ENCODE measurements at regions not wholly inside any gene's neighbourhood (a gene's known extent, or its start where the extent isn't known, plus 50 kb on each side); places are given as distances from the start of the nearest gene placed in this dataset.

DNA sequence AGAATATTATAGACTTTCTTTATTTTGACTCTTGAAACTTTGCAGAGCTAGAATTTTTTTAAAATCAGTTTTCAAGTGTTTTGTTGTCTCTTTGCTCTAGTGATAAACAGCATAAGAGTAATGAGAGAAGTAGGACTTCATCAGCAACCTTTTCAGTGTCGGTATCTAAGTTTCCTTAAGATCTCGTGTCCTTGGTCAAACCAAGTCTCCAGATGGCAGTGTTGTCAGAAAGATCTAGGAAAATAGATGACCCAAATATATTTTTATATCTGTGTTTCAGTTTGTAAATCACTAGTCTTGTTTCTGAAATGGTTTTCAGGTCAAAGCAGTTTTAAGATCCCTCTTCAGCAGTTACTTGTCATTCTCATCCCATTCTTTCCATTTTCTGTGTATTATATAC lies 438.3 kb downstream of the RAPGEF2 start:
- BruUV-seq (replicated peaks): no TSS peak
- H3K27me3 Mint-ChIP-seq (ENCODE audit: insufficient read depth, unreplicated experiment): peaks cover 14% of the 10 kb centered on the region
- no peaks in the 10 kb centered on the region for H3K36me3 ChIP-seq (ENCODE audit: control insufficient read depth, insufficient read depth, low read length)
- TF ChIP-seq, protein P1, sequence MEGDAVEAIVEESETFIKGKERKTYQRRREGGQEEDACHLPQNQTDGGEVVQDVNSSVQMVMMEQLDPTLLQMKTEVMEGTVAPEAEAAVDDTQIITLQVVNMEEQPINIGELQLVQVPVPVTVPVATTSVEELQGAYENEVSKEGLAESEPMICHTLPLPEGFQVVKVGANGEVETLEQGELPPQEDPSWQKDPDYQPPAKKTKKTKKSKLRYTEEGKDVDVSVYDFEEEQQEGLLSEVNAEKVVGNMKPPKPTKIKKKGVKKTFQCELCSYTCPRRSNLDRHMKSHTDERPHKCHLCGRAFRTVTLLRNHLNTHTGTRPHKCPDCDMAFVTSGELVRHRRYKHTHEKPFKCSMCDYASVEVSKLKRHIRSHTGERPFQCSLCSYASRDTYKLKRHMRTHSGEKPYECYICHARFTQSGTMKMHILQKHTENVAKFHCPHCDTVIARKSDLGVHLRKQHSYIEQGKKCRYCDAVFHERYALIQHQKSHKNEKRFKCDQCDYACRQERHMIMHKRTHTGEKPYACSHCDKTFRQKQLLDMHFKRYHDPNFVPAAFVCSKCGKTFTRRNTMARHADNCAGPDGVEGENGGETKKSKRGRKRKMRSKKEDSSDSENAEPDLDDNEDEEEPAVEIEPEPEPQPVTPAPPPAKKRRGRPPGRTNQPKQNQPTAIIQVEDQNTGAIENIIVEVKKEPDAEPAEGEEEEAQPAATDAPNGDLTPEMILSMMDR (IDR thresholded peaks at IDR 0.05; ENCODE audit: insufficient read depth in 1 of 2, low read depth in 1 of 2, low read length in 1 of 2, severe bottlenecking in 1 of 2, unreplicated experiment in 1 of 2): no peak
- DNase-seq: no peak
- no peaks in the 10 kb centered on the region for H3K36me3 Mint-ChIP-seq (ENCODE audit: insufficient read depth, unreplicated experiment)
- 0 out of 2 replicates have a peak, but pooled peaks cover 3% of the 10 kb centered on the region for H3K9me3 ChIP-seq
- H3K9me3 Mint-ChIP-seq (ENCODE audit: unreplicated experiment): peaks cover 7% of the 10 kb centered on the region
- intact Hi-C loops (cut with micrococcal nuclease; ENCODE audit: unreplicated experiment): no loop called here
- no peak overlapping the region for H3K4me3 Mint-ChIP-seq (ENCODE audit: unreplicated experiment)
- no peaks in the 10 kb centered on the region for H3K4me1 Mint-ChIP-seq (ENCODE audit: low read depth, unreplicated experiment)
- ChIA-PET POLR2A (no interaction called here), CTCF (no interaction called here)
- no peak overlapping the region for H3K27ac Mint-ChIP-seq (ENCODE audit: unreplicated experiment)
- H3K27me3 ChIP-seq (replicated peaks; ENCODE audit: control insufficient read depth, insufficient read depth, low read length): no peaks in the 10 kb centered on the region
- H3K4me3 ChIP-seq (ENCODE audit: low read depth, low read length): no peak overlapping the region
- no peaks in the 10 kb centered on the region for H3K4me1 ChIP-seq

DNA sequence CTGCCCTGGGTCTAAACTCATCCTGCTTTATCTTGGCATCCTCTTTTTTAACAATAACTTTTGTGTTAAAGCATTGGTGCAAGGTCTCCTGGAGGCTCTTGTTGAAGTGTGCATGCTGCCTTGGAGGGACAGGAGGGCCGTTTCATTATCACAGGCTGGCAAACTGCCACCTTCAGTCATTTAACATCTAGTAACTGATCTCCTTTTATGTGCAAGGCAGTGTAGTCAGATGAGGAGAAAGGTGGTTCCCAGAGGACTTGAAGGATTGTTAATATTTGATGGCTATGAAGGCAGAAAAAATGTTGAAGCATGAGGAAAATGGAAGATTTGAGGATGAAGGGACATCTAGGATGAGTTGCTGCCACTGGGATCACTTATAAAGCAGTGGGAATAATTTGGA lies 439.4 kb downstream of the RAPGEF2 start:
- H3K36me3 Mint-ChIP-seq (ENCODE audit: insufficient read depth, unreplicated experiment): no peaks in the 10 kb centered on the region
- DNase-seq: no peak
- peaks cover 12% of the 10 kb centered on the region for H3K27me3 Mint-ChIP-seq (ENCODE audit: insufficient read depth, unreplicated experiment)
- TF ChIP-seq, protein P1 (IDR thresholded peaks at IDR 0.05; ENCODE audit: insufficient read depth in 1 of 2, low read depth in 1 of 2, low read length in 1 of 2, severe bottlenecking in 1 of 2, unreplicated experiment in 1 of 2): no peak
- Histone ChIP-seq H3K27me3 (replicated peaks; ENCODE audit: control insufficient read depth, insufficient read depth, low read length) (no peaks in the 10 kb centered on the region), H3K4me3 (ENCODE audit: low read depth, low read length) (no peak overlapping the region), H3K4me1 (no peaks in the 10 kb centered on the region), H3K36me3 (ENCODE audit: control insufficient read depth, insufficient read depth, low read length) (no peaks in the 10 kb centered on the region), H3K9me3 (0 out of 2 replicates have a peak, but pooled peaks cover 3% of the 10 kb centered on the region)
- no TSS peak for BruUV-seq (replicated peaks)
- CTCF ChIA-PET: no interaction called here
- H3K4me1 Mint-ChIP-seq (ENCODE audit: low read depth, unreplicated experiment): no peaks in the 10 kb centered on the region
- intact Hi-C loops (cut with micrococcal nuclease; ENCODE audit: unreplicated experiment): no loop called here
- POLR2A ChIA-PET: no interaction called here
- H3K27ac Mint-ChIP-seq (ENCODE audit: unreplicated experiment): no peak overlapping the region
- no peak overlapping the region for H3K4me3 Mint-ChIP-seq (ENCODE audit: unreplicated experiment)
- no peaks in the 10 kb centered on the region for H3K9me3 Mint-ChIP-seq (ENCODE audit: unreplicated experiment)

DNA sequence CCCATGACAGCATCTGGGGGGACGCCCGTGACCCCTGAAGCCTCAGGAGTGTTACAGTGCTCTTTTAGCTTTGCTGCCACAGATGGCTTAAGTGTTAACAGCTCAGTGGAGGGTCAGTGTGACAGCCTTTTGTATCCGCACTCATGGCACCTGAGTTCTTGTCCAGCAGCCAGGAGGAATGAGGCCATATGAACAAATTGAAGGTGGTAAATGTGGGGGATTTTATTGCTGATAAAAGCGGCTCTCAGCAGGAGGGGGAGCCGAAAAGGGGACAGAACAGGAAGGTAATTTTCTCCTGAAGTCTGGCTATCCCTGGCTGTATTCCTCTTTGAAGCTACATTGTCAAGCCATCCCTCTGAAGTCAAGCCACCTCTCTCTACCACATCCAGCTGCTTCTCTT lies 441.0 kb downstream of the RAPGEF2 start:
- Mint-ChIP-seq H3K27ac (ENCODE audit: unreplicated experiment) (no peak overlapping the region), H3K36me3 (ENCODE audit: insufficient read depth, unreplicated experiment) (no peaks in the 10 kb centered on the region), H3K27me3 (ENCODE audit: insufficient read depth, unreplicated experiment) (peaks cover 12% of the 10 kb centered on the region), H3K4me1 (ENCODE audit: low read depth, unreplicated experiment) (no peaks in the 10 kb centered on the region), H3K9me3 (ENCODE audit: unreplicated experiment) (no peaks in the 10 kb centered on the region), H3K4me3 (ENCODE audit: unreplicated experiment) (no peak overlapping the region)
- H3K9me3 ChIP-seq: no peaks in the 10 kb centered on the region
- no peaks in the 10 kb centered on the region for H3K36me3 ChIP-seq (ENCODE audit: control insufficient read depth, insufficient read depth, low read length)
- H3K4me1 ChIP-seq: no peaks in the 10 kb centered on the region
- TF ChIP-seq, protein P1 (IDR thresholded peaks at IDR 0.05; ENCODE audit: insufficient read depth in 1 of 2, low read depth in 1 of 2, low read length in 1 of 2, severe bottlenecking in 1 of 2, unreplicated experiment in 1 of 2): no peak
- intact Hi-C loops (cut with micrococcal nuclease; ENCODE audit: unreplicated experiment): no loop called here
- ChIA-PET POLR2A (no interaction called here), CTCF (no interaction called here)
- no peaks in the 10 kb centered on the region for H3K27me3 ChIP-seq (replicated peaks; ENCODE audit: control insufficient read depth, insufficient read depth, low read length)
- no peak overlapping the region for H3K4me3 ChIP-seq (ENCODE audit: low read depth, low read length)
- BruUV-seq (replicated peaks): no TSS peak
- no peak for DNase-seq

Measured in Caco-2 (cell line).